AG20443 (cell line): ENCODE measurements at regions not wholly inside any gene's neighbourhood (a gene's known extent, or its start where the extent isn't known, plus 50 kb on each side); places are given as distances from the start of the nearest gene placed in this dataset.

Source experiments
- DNase-seq: peaks from one replicate; pipeline ENCODE4 v3.0.0; 2012; ENCODE audit warnings: low spot score, mixed read lengths

DNA sequence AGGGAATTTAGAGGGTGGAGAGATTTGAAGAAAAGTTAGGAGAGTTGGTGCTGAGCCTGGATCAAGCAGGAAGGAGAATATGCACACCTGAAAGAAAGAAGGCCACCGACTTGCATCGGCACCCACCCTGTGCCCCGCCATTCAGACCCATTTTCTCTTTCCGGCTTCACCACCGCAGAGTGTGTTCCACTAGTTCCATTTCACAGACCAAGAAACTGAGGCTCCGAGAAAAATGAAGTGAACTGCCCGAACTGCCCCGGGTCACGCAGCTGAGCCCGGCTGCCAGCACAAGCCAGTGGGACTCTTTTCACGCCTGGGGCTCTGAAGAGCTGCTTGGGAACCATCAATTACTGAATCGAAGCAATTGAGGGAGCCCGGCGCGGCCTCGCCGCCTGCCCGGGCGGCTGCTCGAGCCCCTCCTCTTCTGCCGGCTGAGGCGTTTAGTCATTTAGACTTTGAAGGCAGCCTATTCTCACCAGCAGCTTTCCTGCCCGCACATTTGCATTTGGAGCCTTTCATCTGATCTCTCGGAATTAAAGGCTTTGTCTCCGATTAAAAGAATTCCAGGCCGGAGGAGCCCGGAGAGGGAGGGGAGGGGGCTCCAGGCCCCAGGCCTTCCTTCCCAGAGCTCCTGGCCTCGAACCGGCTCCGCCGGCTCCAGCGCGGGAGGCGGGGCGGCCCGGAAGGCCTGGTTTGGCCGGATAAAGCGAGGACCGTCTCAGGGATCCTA is 140.2 kb upstream of the PJA1 start:
- peak; percentile 35 for DNase-seq

GRCh38 chrX:69303231-69303630 is 138.0 kb upstream of the PJA1 start:
- DNase-seq: no peak

GRCh38 chrX:69299951-69300714 is 134.9 kb upstream of the PJA1 start:
- no peak for DNase-seq

GRCh38 chrX:69299285-69299684 is 134.0 kb upstream of the PJA1 start:
- DNase-seq: no peak

- DNase-seq: peak; percentile 55
Measured at GRCh38 chrX:69298466-69299140, 133.3 kb upstream of the PJA1 start.

DNA sequence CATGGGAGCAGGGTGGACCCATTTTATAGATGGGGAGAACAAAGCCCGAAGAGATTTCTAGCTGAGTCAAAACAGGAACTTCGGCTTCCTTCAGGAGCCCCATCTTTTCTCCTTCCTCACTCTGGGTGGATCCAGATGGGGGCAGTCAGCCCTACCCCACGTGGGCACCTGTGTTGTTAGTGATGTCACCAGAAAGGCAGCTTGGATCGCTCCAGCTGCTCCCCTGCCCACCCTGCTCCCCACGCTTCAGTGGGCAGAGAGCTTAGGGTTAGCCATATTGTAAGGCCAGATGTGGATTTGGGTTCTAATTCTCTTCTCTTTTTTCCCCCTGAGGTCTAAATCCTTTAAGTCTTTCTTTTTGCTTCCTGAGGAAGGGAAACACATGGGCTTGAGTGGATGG is 132.3 kb upstream of the PJA1 start:
- DNase-seq: no peak

DNA sequence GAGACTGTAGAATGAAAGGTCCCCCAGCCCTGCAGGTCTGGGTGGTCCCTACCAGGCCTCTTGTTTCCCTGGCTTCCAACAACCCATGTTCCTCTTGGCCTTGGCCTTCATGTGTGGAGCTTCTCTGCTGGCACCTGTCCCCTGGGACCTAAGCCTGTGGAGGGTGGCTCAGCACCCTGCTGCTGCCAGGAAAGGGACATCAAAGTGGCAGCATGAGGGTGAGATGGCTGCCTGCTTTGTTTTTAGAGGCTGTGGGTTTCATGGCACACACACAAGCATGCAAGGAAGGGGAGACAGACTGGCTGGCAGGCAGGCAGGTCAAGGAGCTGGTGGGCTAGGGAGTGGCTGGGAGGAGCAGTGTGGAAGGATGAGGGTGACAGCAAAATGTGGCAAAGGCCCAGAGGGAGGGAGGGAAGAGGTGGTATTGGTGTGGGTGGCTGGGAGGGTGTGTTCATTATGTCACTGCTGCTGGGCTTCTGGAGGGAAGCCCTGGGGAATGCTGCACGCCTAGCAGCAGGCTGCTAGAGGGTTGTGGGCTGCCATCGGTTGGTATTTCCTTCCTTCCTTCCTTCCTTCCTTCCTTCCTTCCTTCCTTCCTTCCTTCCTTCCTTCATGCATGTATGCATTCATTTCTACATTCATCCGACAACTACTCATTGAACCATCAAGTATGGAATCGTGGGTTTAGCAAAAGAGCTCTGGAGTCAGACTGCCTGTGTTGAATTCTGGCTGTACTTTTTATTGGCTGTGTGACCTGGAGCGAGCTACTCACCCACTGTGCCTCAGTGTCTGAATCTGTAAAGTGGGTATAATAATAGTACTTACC is 128.7 kb upstream of the PJA1 start:
- no peak for DNase-seq

DNA sequence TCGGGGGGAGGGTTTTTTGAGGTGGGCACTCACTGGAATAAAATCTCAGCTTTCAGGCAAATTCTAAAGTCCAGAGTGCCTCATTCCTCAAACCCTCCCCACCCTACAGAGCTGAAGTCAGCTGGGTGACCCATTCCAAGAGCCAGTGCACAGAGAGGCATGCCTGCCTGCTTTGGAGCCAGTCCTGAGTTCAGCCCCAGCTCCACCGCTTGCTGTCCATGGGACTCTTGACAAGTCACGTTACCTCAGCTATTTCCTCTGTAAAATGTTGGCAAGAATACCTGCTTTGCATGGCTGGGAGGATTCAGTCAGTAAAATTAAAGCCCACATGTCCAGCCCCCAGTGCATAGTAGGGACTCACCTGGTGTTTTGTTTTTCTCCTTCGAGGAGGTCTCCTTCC is 125.9 kb upstream of the PJA1 start:
- DNase-seq: peak; percentile 26

GRCh38 chrX:69290292-69290691 is 125.0 kb upstream of the PJA1 start:
- no peak for DNase-seq

DNA sequence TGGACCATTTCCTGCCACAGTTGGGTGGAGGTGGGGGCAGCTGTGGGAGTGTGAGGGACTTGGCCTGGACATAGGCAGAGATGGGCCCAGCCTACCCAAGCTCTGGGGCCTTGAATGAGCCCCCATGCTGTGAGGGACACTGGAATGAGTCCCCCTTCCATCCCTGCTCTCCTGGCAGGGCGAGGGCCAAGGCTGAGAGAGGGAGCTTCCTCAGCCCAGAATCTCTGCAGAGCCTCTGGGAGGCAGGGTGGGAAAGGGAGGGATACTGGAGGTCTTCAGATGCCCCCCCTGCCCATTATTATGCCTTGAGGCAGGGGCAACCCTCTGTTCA is 124.5 kb upstream of the PJA1 start:
- no peak for DNase-seq

GRCh38 chrX:69289046-69289792 is 124.0 kb upstream of the PJA1 start:
- DNase-seq: no peak

DNA sequence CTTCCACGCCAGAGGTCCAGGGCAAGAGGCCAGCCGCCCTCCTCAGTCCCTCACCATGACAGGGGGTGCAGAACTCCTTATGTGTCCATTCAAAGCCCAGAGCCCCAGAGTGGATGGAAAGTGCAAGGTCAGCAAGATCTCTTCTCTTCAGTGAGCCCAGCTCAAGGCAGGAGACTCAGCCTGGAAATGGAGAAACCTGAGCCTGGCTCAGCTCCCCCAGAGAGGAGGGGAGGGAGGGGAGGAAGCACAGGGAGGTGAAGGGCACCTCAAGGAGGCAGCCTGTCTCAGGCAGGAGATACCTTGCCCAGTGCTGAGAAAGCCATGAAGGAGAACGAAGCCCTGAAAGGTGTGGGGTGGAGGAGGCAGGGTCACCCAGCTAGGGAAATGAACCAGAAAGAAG is 121.8 kb upstream of the PJA1 start:
- no peak for DNase-seq

DNA sequence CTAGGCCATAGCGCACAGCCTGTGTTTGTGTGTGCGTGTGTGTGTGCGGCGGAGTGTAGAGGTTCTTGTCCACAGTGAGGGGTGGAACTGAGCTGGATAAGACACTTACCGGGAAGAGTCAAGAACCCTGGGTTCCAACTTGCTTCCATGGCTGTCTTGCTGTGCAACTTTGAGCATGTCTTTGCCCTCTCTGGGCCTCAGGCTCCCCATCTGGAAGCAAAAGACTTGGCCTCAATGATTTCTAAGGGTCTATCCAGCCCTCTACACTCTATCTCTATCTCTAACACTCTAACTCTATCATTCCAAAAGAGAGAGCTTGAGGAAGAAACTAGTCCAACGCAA is 121.3 kb upstream of the PJA1 start:
- DNase-seq: no peak

DNA sequence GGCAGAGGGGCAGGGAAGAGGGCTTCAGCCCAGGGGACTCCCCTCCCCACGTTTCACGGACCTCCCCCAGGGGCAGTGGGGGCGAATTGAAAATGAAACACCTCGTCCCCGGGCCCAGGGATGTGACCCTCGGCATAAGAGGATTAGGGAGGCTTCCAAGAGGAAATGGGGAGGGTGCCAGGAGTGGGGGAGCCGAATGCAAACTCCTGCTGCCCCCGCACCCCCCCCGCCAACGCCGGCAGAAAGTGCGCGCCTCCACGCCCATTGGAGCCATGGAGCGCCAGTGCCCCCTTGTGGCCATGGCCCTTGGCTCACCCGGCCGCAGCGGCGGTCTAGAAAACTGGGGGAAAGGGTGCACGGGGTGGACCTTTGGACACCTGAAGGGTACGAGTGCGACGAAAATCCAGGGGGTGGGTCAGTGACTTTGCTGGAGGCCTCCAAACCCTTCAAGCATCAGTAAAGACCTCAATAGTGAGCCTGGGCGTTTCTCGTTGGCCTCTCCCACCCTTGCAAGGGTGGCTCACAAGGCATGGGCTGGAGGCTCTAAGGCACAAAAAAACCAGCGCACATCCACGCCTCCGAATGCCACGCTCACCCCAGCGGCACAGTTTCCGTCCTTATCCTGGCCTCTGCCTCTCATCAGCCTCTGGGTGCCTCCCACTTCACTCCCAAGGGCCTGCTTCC is 120.8 kb upstream of the PJA1 start:
- peak; percentile 81 for DNase-seq

- DNase-seq: peak; percentile 27
Measured at GRCh38 chrX:69285401-69285877, 120.2 kb upstream of the PJA1 start.

- no peak for DNase-seq
Measured at GRCh38 chrX:69284491-69284890, 119.2 kb upstream of the PJA1 start.

- no peak for DNase-seq
Measured at GRCh38 chrX:69282893-69283690, 117.8 kb upstream of the PJA1 start.

GRCh38 chrX:69280933-69281332 is 115.7 kb upstream of the PJA1 start:
- DNase-seq: no peak

- no peak for DNase-seq
Measured at GRCh38 chrX:69279234-69279633, 114.0 kb upstream of the PJA1 start.

DNA sequence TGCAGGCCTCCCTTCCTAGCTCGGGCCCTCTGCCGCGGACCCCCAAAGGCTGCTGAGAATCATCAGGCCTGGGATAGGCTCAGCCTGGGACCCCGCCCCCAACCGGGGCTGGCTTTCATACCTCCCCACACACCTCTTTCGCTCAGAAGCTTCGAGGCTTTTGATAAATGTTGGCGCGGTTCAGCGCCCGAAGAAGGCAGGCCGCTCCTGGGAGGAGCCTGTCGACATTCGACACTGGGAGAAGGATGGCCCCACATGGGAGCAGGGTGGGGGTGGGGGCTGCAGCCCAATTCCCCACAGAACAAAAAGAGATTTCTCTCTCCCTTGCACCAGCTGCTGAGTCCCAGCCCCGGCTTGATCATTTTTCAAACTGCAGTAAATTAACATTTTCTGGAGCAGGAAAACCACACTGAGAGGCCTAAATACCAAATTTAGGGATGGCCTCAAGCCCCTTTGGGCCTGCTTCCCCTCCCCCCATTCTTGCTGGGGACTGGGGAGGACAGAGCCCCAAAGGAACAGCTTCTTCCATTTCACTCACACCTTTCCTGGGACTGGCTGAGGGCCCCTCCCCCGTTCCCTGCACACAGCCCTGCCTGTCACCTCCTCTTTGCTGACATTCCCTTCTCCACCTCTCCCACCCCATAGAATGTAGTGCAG is 112.9 kb upstream of the PJA1 start:
- DNase-seq: no peak
